Loucy (cell line): ENCODE measurements at regions not wholly inside any gene's neighbourhood (a gene's known extent, or its start where the extent isn't known, plus 50 kb on each side); places are given as distances from the start of the nearest gene placed in this dataset.

Experiments used
- H2AFZ ChIP-seq: fragments of 200-600 bp; sonication (generic); 2 replicates; pipeline ENCODE4 v1.6.0; 2016; ENCODE audit warnings: antibody characterized with exemption, mild to moderate bottlenecking, low read length, moderate library complexity
- H3F3A ChIP-seq: fragments of 200-600 bp; 2 replicates; pipeline ENCODE4 v1.6.0; 2016; ENCODE audit warnings: antibody characterized with exemption, low read depth, mild to moderate bottlenecking
- H3K27me3 ChIP-seq: fragments of 200-600 bp; sonication (generic); 2 replicates; pipeline ENCODE4 v1.6.1; 2014; ENCODE audit warnings: low read length, mild to moderate bottlenecking; ENCODE audit not compliant: insufficient read depth, poor library complexity, severe bottlenecking
- H3K36me3 ChIP-seq: fragments of 200-600 bp; sonication (generic); 2 replicates; pipeline ENCODE4 v1.6.1; 2016; ENCODE audit warnings: low read length; ENCODE audit not compliant: insufficient read depth
- H3K4me1 ChIP-seq: fragments of 200-600 bp; sonication (generic); 2 replicates; pipeline ENCODE4 v1.5.1; 2014; ENCODE audit warnings: low read length, mild to moderate bottlenecking; ENCODE audit not compliant: insufficient read depth, poor library complexity, severe bottlenecking
- H3K4me2 ChIP-seq: fragments of 200-600 bp; sonication (generic); 2 replicates; pipeline ENCODE4 v1.6.0; 2014; ENCODE audit warnings: antibody characterized with exemption, low read length, low read depth, mild to moderate bottlenecking; ENCODE audit not compliant: poor library complexity, severe bottlenecking
- H3K4me3 ChIP-seq: fragments of 200-600 bp; sonication (generic); 2 replicates; pipeline ENCODE4 v1.5.1; 2014; ENCODE audit warnings: low read length, mild to moderate bottlenecking, mixed read lengths; ENCODE audit not compliant: poor library complexity, severe bottlenecking
- H3K79me2 ChIP-seq: fragments of 200-600 bp; sonication (generic); 2 replicates; pipeline ENCODE4 v1.6.1; 2014; ENCODE audit warnings: low read length; ENCODE audit not compliant: insufficient read depth
- H3K9ac ChIP-seq: fragments of 200-600 bp; sonication (generic); 2 replicates; pipeline ENCODE4 v1.6.0; 2014; ENCODE audit warnings: mild to moderate bottlenecking, low read depth, low read length, moderate library complexity; ENCODE audit not compliant: poor library complexity, severe bottlenecking
- H3K9me2 ChIP-seq: fragments of 200-600 bp; sonication (generic); replicated peaks from 2 replicates; pipeline ENCODE4 v1.6.1; 2016; ENCODE audit warnings: low read depth, low read length, mixed read lengths
- H3K9me3 ChIP-seq: fragments of 200-600 bp; sonication (generic); 2 replicates; pipeline ENCODE4 v1.6.1; 2014; ENCODE audit warnings: mild to moderate bottlenecking, antibody characterized with exemption, low read length, low read depth; ENCODE audit not compliant: insufficient read depth
- H4K20me1 ChIP-seq: fragments of 200-600 bp; sonication (generic); 2 replicates; pipeline ENCODE4 v1.6.0; 2014; ENCODE audit warnings: antibody characterized with exemption, low read length, mild to moderate bottlenecking; ENCODE audit not compliant: insufficient read depth, poor library complexity, severe bottlenecking
- EZH2phosphoT487 ChIP-seq: fragments of 200-600 bp; IDR thresholded peaks from 2 replicates; pipeline ENCODE4 v1.6.1; 2018; ENCODE audit warnings: antibody characterized with exemption, mild to moderate bottlenecking, moderate library complexity, borderline replicate concordance
- TF ChIP-seq, protein P1 (sequence below): fragments of 200-600 bp; sonication (generic); conservative IDR thresholded peaks from 2 replicates; pipeline ENCODE4 v1.5.1; 2014; ENCODE audit warnings: mild to moderate bottlenecking, antibody characterized with exemption, low read length

DNA sequence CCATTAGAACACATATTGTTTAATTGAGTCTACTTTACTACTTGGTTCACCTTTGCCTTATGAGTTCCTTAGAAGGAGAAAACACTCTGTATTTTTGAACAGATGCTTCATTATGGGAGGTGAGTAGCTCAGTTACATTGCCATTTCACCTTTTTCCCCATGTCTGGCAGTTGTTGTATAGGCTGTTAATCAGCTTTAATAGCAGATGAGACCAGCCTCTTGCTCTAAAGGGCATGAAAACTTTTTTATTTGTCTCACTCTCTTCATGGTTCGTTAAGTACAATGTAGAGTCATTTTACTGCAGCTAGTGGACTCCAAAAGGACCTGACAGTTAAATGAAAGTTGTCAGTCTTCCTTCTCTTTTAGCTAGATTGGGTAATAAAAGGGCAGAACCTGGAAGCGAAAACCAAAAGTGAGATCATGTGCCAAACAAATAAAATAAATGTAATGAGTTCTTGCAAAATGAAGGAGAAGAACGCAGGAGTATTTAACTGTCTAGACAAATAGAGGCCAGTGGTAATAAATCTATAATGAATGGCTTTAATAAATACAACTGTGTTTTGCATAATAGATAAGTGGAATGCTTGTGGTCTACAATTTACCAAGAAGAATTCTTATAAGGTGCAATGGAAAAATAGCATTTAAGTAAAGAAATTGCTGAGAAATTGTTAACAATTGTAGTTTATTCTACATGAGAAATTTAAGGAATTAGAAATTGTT lies 180.0 kb upstream of the NEGR1 start:
- H3K9ac ChIP-seq = no peak overlapping the region
- H3K36me3 ChIP-seq = no peaks in the 10 kb centered on the region
- H3K79me2 ChIP-seq = no peaks in the 10 kb centered on the region
- H2AFZ ChIP-seq = no peak overlapping the region
- H3K27me3 ChIP-seq = no peaks in the 10 kb centered on the region
- H3F3A ChIP-seq = no peaks in the 10 kb centered on the region
- no peaks in the 10 kb centered on the region for H3K9me3 ChIP-seq
- H3K4me1 ChIP-seq = no peaks in the 10 kb centered on the region
- H4K20me1 ChIP-seq = no peaks in the 10 kb centered on the region
- no peaks in the 10 kb centered on the region for H3K9me2 ChIP-seq
- no peak for TF ChIP-seq EZH2phosphoT487
- TF ChIP-seq, protein P1, sequence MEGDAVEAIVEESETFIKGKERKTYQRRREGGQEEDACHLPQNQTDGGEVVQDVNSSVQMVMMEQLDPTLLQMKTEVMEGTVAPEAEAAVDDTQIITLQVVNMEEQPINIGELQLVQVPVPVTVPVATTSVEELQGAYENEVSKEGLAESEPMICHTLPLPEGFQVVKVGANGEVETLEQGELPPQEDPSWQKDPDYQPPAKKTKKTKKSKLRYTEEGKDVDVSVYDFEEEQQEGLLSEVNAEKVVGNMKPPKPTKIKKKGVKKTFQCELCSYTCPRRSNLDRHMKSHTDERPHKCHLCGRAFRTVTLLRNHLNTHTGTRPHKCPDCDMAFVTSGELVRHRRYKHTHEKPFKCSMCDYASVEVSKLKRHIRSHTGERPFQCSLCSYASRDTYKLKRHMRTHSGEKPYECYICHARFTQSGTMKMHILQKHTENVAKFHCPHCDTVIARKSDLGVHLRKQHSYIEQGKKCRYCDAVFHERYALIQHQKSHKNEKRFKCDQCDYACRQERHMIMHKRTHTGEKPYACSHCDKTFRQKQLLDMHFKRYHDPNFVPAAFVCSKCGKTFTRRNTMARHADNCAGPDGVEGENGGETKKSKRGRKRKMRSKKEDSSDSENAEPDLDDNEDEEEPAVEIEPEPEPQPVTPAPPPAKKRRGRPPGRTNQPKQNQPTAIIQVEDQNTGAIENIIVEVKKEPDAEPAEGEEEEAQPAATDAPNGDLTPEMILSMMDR = no peak
- no peak overlapping the region for H3K4me2 ChIP-seq
- H3K4me3 ChIP-seq = no peak overlapping the region

DNA sequence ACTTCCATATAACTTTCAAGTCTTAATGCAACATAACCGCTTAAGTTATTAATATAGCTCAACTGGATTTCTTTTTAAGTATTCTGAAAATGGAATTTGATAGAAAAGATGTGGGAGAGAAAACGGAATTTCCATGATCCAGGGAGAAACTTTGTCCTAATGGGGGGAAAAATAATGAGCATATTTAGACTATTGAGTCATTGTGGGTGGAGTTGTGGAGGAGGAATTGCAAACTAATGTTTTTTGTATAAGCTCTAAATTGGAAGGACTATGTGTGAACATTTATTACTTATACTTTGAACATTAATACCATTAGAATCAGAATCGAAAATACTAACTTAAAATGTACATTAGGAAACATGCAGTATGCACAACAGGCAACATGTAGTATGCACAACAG lies 159.9 kb upstream of the NEGR1 start:
- Histone ChIP-seq H3K9ac (no peak overlapping the region), H3F3A (no peaks in the 10 kb centered on the region), H3K4me2 (no peak overlapping the region), H4K20me1 (no peaks in the 10 kb centered on the region), H3K27me3 (no peaks in the 10 kb centered on the region), H3K4me1 (no peaks in the 10 kb centered on the region), H3K36me3 (no peaks in the 10 kb centered on the region), H3K79me2 (no peaks in the 10 kb centered on the region), H3K4me3 (no peak overlapping the region), H3K9me2 (no peaks in the 10 kb centered on the region), H3K9me3 (no peaks in the 10 kb centered on the region), H2AFZ (no peak overlapping the region)
- TF ChIP-seq, protein P1 = no peak
- TF ChIP-seq EZH2phosphoT487 = no peak

DNA sequence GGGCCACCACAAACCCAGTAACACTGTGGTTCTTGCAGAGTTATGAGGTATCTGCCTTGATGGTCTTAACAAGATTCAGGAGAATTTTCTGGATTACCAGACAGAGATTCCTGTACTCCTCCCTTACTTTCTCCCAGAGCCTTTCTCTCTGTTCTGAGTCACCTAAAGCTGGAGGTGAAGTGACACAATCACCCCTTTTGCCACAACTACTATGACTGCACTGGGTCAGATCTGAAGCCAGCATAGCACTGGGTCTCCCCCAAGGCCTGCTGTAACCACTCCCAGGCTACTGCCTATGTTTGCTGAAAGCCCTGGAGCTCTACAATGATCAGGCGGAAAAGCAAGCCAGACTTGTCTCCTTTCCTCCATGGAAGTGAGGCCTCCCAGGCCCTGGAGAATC lies 156.7 kb upstream of the NEGR1 start:
- Histone ChIP-seq H3K9me3 (no peaks in the 10 kb centered on the region), H3K4me1 (no peaks in the 10 kb centered on the region), H4K20me1 (no peaks in the 10 kb centered on the region), H3K79me2 (no peaks in the 10 kb centered on the region), H3K9ac (no peak overlapping the region), H3K36me3 (no peaks in the 10 kb centered on the region), H3K9me2 (no peaks in the 10 kb centered on the region), H2AFZ (no peak overlapping the region), H3K4me2 (no peak overlapping the region), H3F3A (no peaks in the 10 kb centered on the region), H3K27me3 (no peaks in the 10 kb centered on the region), H3K4me3 (no peak overlapping the region)
- no peak for TF ChIP-seq EZH2phosphoT487

DNA sequence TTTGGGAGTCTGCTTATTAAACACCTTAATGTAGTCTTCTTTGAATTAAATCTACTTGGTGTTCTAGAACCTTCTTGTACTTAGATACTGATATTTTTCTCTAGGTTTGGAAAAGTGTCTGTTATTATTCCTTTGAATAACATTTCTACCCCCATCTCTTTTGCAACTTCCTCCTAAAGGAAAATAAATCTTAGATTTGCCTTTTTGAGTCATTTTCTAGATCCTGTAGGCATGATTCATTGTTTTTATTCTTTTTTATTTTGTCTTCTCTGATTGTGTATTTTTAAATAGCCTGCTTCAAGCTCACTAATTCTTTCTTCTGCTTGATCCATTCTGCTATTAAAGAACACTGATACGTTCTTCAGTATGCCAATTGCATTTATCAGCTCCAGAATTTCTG lies 155.9 kb upstream of the NEGR1 start:
- TF ChIP-seq, protein P1 = no peak
- no peak for TF ChIP-seq EZH2phosphoT487
- Histone ChIP-seq H3K36me3 (no peaks in the 10 kb centered on the region), H3F3A (no peaks in the 10 kb centered on the region), H3K4me2 (no peak overlapping the region), H3K4me1 (no peaks in the 10 kb centered on the region), H3K79me2 (no peaks in the 10 kb centered on the region), H4K20me1 (no peaks in the 10 kb centered on the region), H3K9me2 (no peaks in the 10 kb centered on the region), H3K9me3 (no peaks in the 10 kb centered on the region), H2AFZ (no peak overlapping the region), H3K9ac (no peak overlapping the region), H3K4me3 (no peak overlapping the region), H3K27me3 (no peaks in the 10 kb centered on the region)
